Endothelial cell of umbilical vein (primary cell): ENCODE measurements at regions not wholly inside any gene's neighbourhood (a gene's known extent, or its start where the extent isn't known, plus 50 kb on each side); places are given as distances from the start of the nearest gene placed in this dataset.

Experiments used
- EZH2 ChIP-seq: IDR thresholded peaks from 2 replicates; pipeline ENCODE4 v1.6.1; 2012; ENCODE audit warnings: borderline replicate concordance, low read depth, mild to moderate bottlenecking, moderate library complexity, low read length, inconsistent platforms; ENCODE audit not compliant: severe bottlenecking
- FOS ChIP-seq: IDR thresholded peaks from 2 replicates; pipeline ENCODE4 v1.6.1; 2011; ENCODE audit warnings: mild to moderate bottlenecking, low read length, moderate library complexity, borderline replicate concordance; ENCODE audit not compliant: insufficient read depth
- GATA2 ChIP-seq: IDR thresholded peaks from 2 replicates; pipeline ENCODE4 v1.7.0; 2011; ENCODE audit warnings: low read depth, mild to moderate bottlenecking, moderate library complexity, mixed read lengths, low read length; ENCODE audit not compliant: insufficient read length, insufficient read depth
- JUN ChIP-seq: IDR thresholded peaks from 2 replicates; pipeline ENCODE4 v1.6.1; 2011; ENCODE audit warnings: borderline replicate concordance, low read depth; ENCODE audit not compliant: insufficient read length, insufficient read depth
- MYC ChIP-seq: IDR thresholded peaks from one replicate; pipeline ENCODE4 v1.6.1; 2011; ENCODE audit warnings: mild to moderate bottlenecking, low read depth, low read length
- POLR2A ChIP-seq: IDR thresholded peaks from 2 replicates; pipeline ENCODE4 v1.6.1; 2012; ENCODE audit warnings: low read depth, mild to moderate bottlenecking, control low read depth, low read length
- POLR2AphosphoS5 ChIP-seq: IDR thresholded peaks from 2 replicates; pipeline ENCODE4 v1.6.1; 2012; ENCODE audit warnings: low read depth, mild to moderate bottlenecking, control low read depth, low read length, moderate library complexity; ENCODE audit not compliant: insufficient read depth
- TF ChIP-seq, protein P1 (sequence below), 2 donors: IDR thresholded peaks; 1 replicate in 1 of 2; 2 replicates in 1 of 2; pipeline ENCODE4 v1.5.1; 2011; ENCODE audit warnings: low read length in 2 of 2, mild to moderate bottlenecking in 2 of 2, moderate library complexity in 2 of 2, control low read depth in 1 of 2, inconsistent platforms in 1 of 2, low read depth in 1 of 2; ENCODE audit not compliant: insufficient read depth in 1 of 2; ENCODE audit errors: extremely low read depth in 1 of 2
- TF ChIP-seq, protein P2 (sequence below): IDR thresholded peaks from 2 replicates; pipeline ENCODE4 v1.6.1; 2011; ENCODE audit not compliant: insufficient read depth, insufficient read length

DNA sequence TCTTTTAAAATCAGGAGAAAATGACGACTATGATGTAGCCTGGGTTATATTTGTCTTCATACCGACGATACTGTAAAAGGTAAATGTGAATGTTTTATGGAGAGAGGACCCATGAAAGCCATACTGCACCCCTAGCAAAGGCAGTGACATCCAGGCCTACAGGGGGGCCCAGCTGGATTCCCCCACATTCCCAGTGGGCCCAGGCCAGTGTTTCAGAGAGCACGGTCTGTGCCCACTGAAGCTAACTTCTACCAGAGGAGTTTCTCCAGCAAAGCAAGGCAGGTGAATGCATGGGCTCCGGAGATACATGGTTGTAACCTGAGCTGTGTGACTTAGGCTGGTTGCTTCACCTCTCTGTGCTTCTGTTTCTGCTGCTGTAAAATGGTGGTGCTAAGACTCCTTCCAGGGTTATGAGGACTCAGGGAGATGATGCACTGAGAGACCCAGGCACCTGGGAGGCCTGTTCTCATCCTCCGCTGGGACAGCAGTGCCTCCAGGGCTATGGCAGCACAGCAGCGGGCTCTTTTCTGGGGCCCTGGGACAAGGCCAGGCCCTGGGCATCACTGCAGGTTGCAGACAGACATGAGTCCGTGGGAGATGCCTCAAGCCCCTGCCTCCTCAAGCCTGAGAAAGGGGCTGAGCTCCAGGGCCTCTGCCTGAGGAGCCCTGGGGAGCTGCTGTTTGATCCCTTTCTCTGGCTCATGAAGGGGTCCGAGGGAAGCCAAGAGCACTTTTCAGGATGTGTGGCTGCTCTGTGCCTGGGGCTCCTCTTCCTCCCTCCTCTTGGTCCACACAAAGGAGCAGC lies 73.7 kb downstream of the SERPINA3 start:
- TF ChIP-seq, protein P1, sequence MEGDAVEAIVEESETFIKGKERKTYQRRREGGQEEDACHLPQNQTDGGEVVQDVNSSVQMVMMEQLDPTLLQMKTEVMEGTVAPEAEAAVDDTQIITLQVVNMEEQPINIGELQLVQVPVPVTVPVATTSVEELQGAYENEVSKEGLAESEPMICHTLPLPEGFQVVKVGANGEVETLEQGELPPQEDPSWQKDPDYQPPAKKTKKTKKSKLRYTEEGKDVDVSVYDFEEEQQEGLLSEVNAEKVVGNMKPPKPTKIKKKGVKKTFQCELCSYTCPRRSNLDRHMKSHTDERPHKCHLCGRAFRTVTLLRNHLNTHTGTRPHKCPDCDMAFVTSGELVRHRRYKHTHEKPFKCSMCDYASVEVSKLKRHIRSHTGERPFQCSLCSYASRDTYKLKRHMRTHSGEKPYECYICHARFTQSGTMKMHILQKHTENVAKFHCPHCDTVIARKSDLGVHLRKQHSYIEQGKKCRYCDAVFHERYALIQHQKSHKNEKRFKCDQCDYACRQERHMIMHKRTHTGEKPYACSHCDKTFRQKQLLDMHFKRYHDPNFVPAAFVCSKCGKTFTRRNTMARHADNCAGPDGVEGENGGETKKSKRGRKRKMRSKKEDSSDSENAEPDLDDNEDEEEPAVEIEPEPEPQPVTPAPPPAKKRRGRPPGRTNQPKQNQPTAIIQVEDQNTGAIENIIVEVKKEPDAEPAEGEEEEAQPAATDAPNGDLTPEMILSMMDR (IDR thresholded peaks at IDR 0.05; ENCODE audit: extremely low read depth in 1 of 2, insufficient read depth in 1 of 2, low read depth in 1 of 2, low read length in 2 of 2), result no peak
- TF ChIP-seq, protein P2, sequence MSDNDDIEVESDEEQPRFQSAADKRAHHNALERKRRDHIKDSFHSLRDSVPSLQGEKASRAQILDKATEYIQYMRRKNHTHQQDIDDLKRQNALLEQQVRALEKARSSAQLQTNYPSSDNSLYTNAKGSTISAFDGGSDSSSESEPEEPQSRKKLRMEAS, result no peak
- TF ChIP-seq POLR2A (no peak), EZH2 (no peak), POLR2AphosphoS5 (no peak), JUN (no peak), MYC (no peak), GATA2 (no peak), FOS (no peak)
